SK-N-MC (cell line): ENCODE measurements at regions not wholly inside any gene's neighbourhood (a gene's known extent, or its start where the extent isn't known, plus 50 kb on each side); places are given as distances from the start of the nearest gene placed in this dataset.

ENCODE experiments used
- DNase-seq: peaks from one replicate; pipeline ENCODE4 v3.0.0-alpha.2; 2011; ENCODE audit warnings: low read depth, low spot score
- H3K27ac ChIP-seq: fragments of 200-600 bp; sonication (generic); 2 replicates; pipeline ENCODE4 v1.5.1; 2016; ENCODE audit warnings: mixed run types
- H3K36me3 ChIP-seq: fragments of 200-600 bp; sonication (generic); 2 replicates; pipeline ENCODE4 v1.6.1; 2017; ENCODE audit warnings: antibody characterized with exemption, low read length, mixed read lengths; ENCODE audit not compliant: insufficient read depth
- H3K4me3 ChIP-seq: fragments of 200-600 bp; sonication (generic); 2 replicates; pipeline ENCODE4 v1.5.1; 2016
- H3K9ac ChIP-seq: fragments of 200-600 bp; sonication (generic); 2 replicates; pipeline ENCODE4 v1.8.0; 2017; ENCODE audit warnings: mixed run types, mixed read lengths; ENCODE audit not compliant: insufficient read length
- H3K9me3 ChIP-seq: fragments of 200-600 bp; sonication (generic); 2 replicates; pipeline ENCODE4 v1.6.1; 2017; ENCODE audit warnings: low read depth, mild to moderate bottlenecking, antibody characterized with exemption, low read length, moderate library complexity, mixed read lengths
- EZH2 ChIP-seq: fragments of 200-600 bp; sonication (generic); IDR thresholded peaks from one replicate; pipeline ENCODE4 v1.6.1; 2017; ENCODE audit warnings: antibody characterized with exemption
- FOXP2 ChIP-seq: optimal IDR thresholded peaks from 2 replicates; pipeline ENCODE3; 2011; ENCODE audit warnings: mild to moderate bottlenecking, moderate library complexity; ENCODE audit not compliant: insufficient read depth; ENCODE audit errors: extremely low read length, control extremely low read depth
- POLR2AphosphoS5 ChIP-seq: IDR thresholded peaks from 2 replicates; pipeline ENCODE4 v1.6.1; 2012; ENCODE audit warnings: mild to moderate bottlenecking, low read depth, low read length, borderline replicate concordance

- H3K9ac ChIP-seq, result no peak overlapping the region
- no peaks in the 10 kb centered on the region for H3K36me3 ChIP-seq
- H3K27ac ChIP-seq, result no peak overlapping the region
- no peak for DNase-seq
- no peaks in the 10 kb centered on the region for H3K9me3 ChIP-seq
- no peak for TF ChIP-seq POLR2AphosphoS5
- no peak for TF ChIP-seq FOXP2
- TF ChIP-seq EZH2, result no peak
- H3K4me3 ChIP-seq, result no peak overlapping the region
Measured at GRCh38 chr2:18918280-18918679, 328.9 kb upstream of the NT5C1B start.

- Histone ChIP-seq H3K9me3 (no peaks in the 10 kb centered on the region), H3K9ac (no peak overlapping the region), H3K4me3 (no peak overlapping the region), H3K27ac (no peak overlapping the region), H3K36me3 (no peaks in the 10 kb centered on the region)
- TF ChIP-seq FOXP2 (no peak), EZH2 (no peak), POLR2AphosphoS5 (no peak)
- no peak for DNase-seq
Measured at GRCh38 chr2:18915227-18915626, 325.9 kb upstream of the NT5C1B start.

GRCh38 chr2:18913512-18913911, 324.1 kb upstream of the NT5C1B start:
- no peaks in the 10 kb centered on the region for H3K9me3 ChIP-seq
- H3K27ac ChIP-seq, result no peak overlapping the region
- H3K4me3 ChIP-seq, result no peak overlapping the region
- no peak overlapping the region for H3K9ac ChIP-seq
- TF ChIP-seq EZH2, result no peak
- TF ChIP-seq POLR2AphosphoS5, result no peak
- no peak for TF ChIP-seq FOXP2
- no peaks in the 10 kb centered on the region for H3K36me3 ChIP-seq
- no peak for DNase-seq

GRCh38 chr2:18912225-18912888, 323.0 kb upstream of the NT5C1B start:
- no peak overlapping the region for H3K9ac ChIP-seq
- no peak overlapping the region for H3K4me3 ChIP-seq
- TF ChIP-seq POLR2AphosphoS5, result no peak
- H3K27ac ChIP-seq, result no peak overlapping the region
- H3K36me3 ChIP-seq, result no peaks in the 10 kb centered on the region
- H3K9me3 ChIP-seq, result no peaks in the 10 kb centered on the region
- DNase-seq, result no peak

- DNase-seq, result no peak
- TF ChIP-seq POLR2AphosphoS5 (no peak), FOXP2 (no peak), EZH2 (no peak)
- H3K4me3 ChIP-seq, result no peak overlapping the region
- H3K9ac ChIP-seq, result no peak overlapping the region
- H3K36me3 ChIP-seq, result no peaks in the 10 kb centered on the region
- H3K27ac ChIP-seq, result no peak overlapping the region
- no peaks in the 10 kb centered on the region for H3K9me3 ChIP-seq
Measured at GRCh38 chr2:18911416-18911815, 322.0 kb upstream of the NT5C1B start.

GRCh38 chr2:18910843-18911242, 321.5 kb upstream of the NT5C1B start:
- Histone ChIP-seq H3K9me3 (no peaks in the 10 kb centered on the region), H3K36me3 (no peaks in the 10 kb centered on the region), H3K9ac (no peak overlapping the region), H3K27ac (no peak overlapping the region), H3K4me3 (no peak overlapping the region)
- TF ChIP-seq EZH2 (no peak), POLR2AphosphoS5 (no peak), FOXP2 (no peak)
- no peak for DNase-seq

GRCh38 chr2:18907937-18908336, 318.6 kb upstream of the NT5C1B start:
- TF ChIP-seq EZH2 (no peak), FOXP2 (no peak), POLR2AphosphoS5 (no peak)
- no peak for DNase-seq

GRCh38 chr2:18907508-18907907, 318.1 kb upstream of the NT5C1B start:
- Histone ChIP-seq H3K9me3 (no peaks in the 10 kb centered on the region), H3K9ac (no peak overlapping the region), H3K4me3 (no peak overlapping the region), H3K36me3 (no peaks in the 10 kb centered on the region), H3K27ac (no peak overlapping the region)
- no peak for TF ChIP-seq POLR2AphosphoS5
- no peak for TF ChIP-seq FOXP2
- TF ChIP-seq EZH2, result no peak
- DNase-seq, result no peak

More at GRCh38 chr2:18907937-18908336, 318.6 kb upstream of the NT5C1B start:
- Histone ChIP-seq H3K36me3 (no peaks in the 10 kb centered on the region), H3K9me3 (no peaks in the 10 kb centered on the region), H3K4me3 (no peak overlapping the region), H3K27ac (no peak overlapping the region), H3K9ac (no peak overlapping the region)

GRCh38 chr2:18903750-18904149, 314.4 kb upstream of the NT5C1B start:
- Histone ChIP-seq H3K4me3 (no peak overlapping the region), H3K36me3 (no peaks in the 10 kb centered on the region), H3K27ac (no peak overlapping the region), H3K9ac (no peak overlapping the region), H3K9me3 (no peaks in the 10 kb centered on the region)
- no peak for DNase-seq
- TF ChIP-seq EZH2, result no peak
- no peak for TF ChIP-seq POLR2AphosphoS5
- TF ChIP-seq FOXP2, result no peak

GRCh38 chr2:18901242-18901641, 311.9 kb upstream of the NT5C1B start:
- no peaks in the 10 kb centered on the region for H3K36me3 ChIP-seq
- no peak overlapping the region for H3K4me3 ChIP-seq
- no peak for TF ChIP-seq POLR2AphosphoS5
- no peak for TF ChIP-seq EZH2
- TF ChIP-seq FOXP2, result no peak
- H3K27ac ChIP-seq, result no peak overlapping the region
- DNase-seq, result no peak
- no peaks in the 10 kb centered on the region for H3K9me3 ChIP-seq
- no peak overlapping the region for H3K9ac ChIP-seq
